ENCODE measurements at regions not wholly inside any gene's neighbourhood (a gene's known extent, or its start where the extent isn't known, plus 50 kb on each side); places are given as distances from the start of the nearest gene placed in this dataset.

- DNase-seq (no peak), ATAC-seq (ENCODE audit: insufficient read depth, low read depth) (no peak)
- no peak overlapping the region for H3K27ac ChIP-seq (ENCODE audit: low read length)
- no peak overlapping the region for H3K4me2 ChIP-seq (ENCODE audit: insufficient read depth, low read length)
- H2AFZ ChIP-seq (ENCODE audit: low read depth, low read length) = no peak overlapping the region
- no peak for TF ChIP-seq CTCF (IDR thresholded peaks at IDR 0.05; ENCODE audit: borderline replicate concordance, extremely low read depth, low read length, poor library complexity, severe bottlenecking)
- no peak for TF ChIP-seq EZH2 (IDR thresholded peaks at IDR 0.05; ENCODE audit: borderline replicate concordance, low read depth, low read length, severe bottlenecking)
- no peaks in the 10 kb centered on the region for H3K4me1 ChIP-seq (ENCODE audit: insufficient read depth, low read length)
- H3K9ac ChIP-seq (ENCODE audit: low read depth, low read length) = no peak overlapping the region
- no peaks in the 10 kb centered on the region for H4K20me1 ChIP-seq (ENCODE audit: insufficient read depth, low read length)
- peaks cover 33% of the 10 kb centered on the region for H3K27me3 ChIP-seq (ENCODE audit: insufficient read depth, low read length, poor library complexity)
- H3K9me3 ChIP-seq (ENCODE audit: insufficient read depth, low read length, severe bottlenecking) = no peaks in the 10 kb centered on the region
- no peaks in the 10 kb centered on the region for H3K36me3 ChIP-seq (ENCODE audit: insufficient read depth, low read length)
- no peak overlapping the region for H3K4me3 ChIP-seq (ENCODE audit: low read depth in 1 of 2, low read length in 2 of 2)
- H3K79me2 ChIP-seq (ENCODE audit: insufficient read depth, low read length) = no peaks in the 10 kb centered on the region
Observed at GRCh38 chr1:34645919-34646318, 108.9 kb upstream of the GJB5 start.

DNA sequence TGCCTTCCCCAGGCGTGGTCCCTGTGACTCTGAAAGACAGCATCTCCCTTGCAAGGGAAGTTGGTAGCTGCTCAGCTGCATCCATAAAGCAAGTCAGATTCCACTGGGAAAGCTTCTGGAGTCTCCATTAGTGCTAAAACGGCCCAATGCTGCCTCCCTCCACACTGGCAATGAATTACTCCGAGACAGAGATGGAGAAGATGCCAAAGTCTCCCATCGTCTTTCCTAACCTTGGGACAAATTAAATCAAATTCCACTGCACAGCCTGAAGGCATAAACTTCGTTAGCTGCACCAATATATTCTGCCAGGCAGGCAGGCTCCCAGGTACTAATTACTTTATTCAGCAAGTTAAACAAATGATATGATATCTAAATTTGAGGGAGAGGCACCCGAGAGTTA, 106.3 kb upstream of the GJB5 start:
- ATAC-seq (ENCODE audit: insufficient read depth, low read depth) (no peak), DNase-seq (no peak)
- Histone ChIP-seq H3K27ac (ENCODE audit: low read length) (no peak overlapping the region), H3K27me3 (ENCODE audit: insufficient read depth, low read length, poor library complexity) (peaks cover 32% of the 10 kb centered on the region), H3K4me2 (ENCODE audit: insufficient read depth, low read length) (no peak overlapping the region), H3K9ac (ENCODE audit: low read depth, low read length) (no peak overlapping the region), H3K79me2 (ENCODE audit: insufficient read depth, low read length) (no peaks in the 10 kb centered on the region), H3K9me3 (ENCODE audit: insufficient read depth, low read length, severe bottlenecking) (no peaks in the 10 kb centered on the region), H2AFZ (ENCODE audit: low read depth, low read length) (no peak overlapping the region), H3K4me3 (ENCODE audit: low read depth in 1 of 2, low read length in 2 of 2) (no peak overlapping the region), H4K20me1 (ENCODE audit: insufficient read depth, low read length) (no peaks in the 10 kb centered on the region), H3K4me1 (ENCODE audit: insufficient read depth, low read length) (no peaks in the 10 kb centered on the region), H3K36me3 (ENCODE audit: insufficient read depth, low read length) (no peaks in the 10 kb centered on the region)
- no peak for TF ChIP-seq CTCF (IDR thresholded peaks at IDR 0.05; ENCODE audit: borderline replicate concordance, extremely low read depth, low read length, poor library complexity, severe bottlenecking)
- TF ChIP-seq EZH2 (IDR thresholded peaks at IDR 0.05; ENCODE audit: borderline replicate concordance, low read depth, low read length, severe bottlenecking) = no peak

DNA sequence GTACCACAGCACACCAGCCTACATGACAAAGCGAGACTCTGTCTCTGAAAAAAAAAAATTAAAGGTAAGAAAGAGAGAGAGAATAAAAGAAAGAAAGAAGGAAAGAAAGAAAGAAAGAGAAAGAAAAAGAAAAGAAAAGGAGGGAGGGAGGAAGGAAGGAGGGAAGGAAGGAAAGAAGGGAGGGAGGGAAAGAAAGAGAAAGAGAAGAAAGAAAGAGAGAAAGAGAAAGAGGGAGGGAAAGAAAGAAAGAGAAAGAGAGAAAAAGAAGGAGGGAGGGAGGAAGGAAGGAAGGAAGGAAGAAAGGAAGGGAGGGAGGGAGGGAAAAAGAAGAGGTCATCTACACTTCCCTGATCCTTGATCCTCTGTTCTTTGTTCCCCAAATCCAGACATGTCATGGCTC, 104.8 kb upstream of the GJB5 start:
- Histone ChIP-seq H3K4me1 (ENCODE audit: insufficient read depth, low read length) (no peaks in the 10 kb centered on the region), H3K9me3 (ENCODE audit: insufficient read depth, low read length, severe bottlenecking) (no peaks in the 10 kb centered on the region), H3K36me3 (ENCODE audit: insufficient read depth, low read length) (no peaks in the 10 kb centered on the region), H4K20me1 (ENCODE audit: insufficient read depth, low read length) (no peaks in the 10 kb centered on the region), H3K79me2 (ENCODE audit: insufficient read depth, low read length) (no peaks in the 10 kb centered on the region), H3K4me3 (ENCODE audit: low read depth in 1 of 2, low read length in 2 of 2) (no peak overlapping the region), H3K4me2 (ENCODE audit: insufficient read depth, low read length) (no peak overlapping the region), H2AFZ (ENCODE audit: low read depth, low read length) (no peak overlapping the region), H3K9ac (ENCODE audit: low read depth, low read length) (no peak overlapping the region), H3K27me3 (ENCODE audit: insufficient read depth, low read length, poor library complexity) (peaks cover 24% of the 10 kb centered on the region), H3K27ac (ENCODE audit: low read length) (no peak overlapping the region)
- DNase-seq (no peak), ATAC-seq (ENCODE audit: insufficient read depth, low read depth) (no peak)
- TF ChIP-seq EZH2 (IDR thresholded peaks at IDR 0.05; ENCODE audit: borderline replicate concordance, low read depth, low read length, severe bottlenecking) (no peak), CTCF (IDR thresholded peaks at IDR 0.05; ENCODE audit: borderline replicate concordance, extremely low read depth, low read length, poor library complexity, severe bottlenecking) (no peak)

- Histone ChIP-seq H3K9ac (ENCODE audit: low read depth, low read length) (no peak overlapping the region), H3K4me1 (ENCODE audit: insufficient read depth, low read length) (no peaks in the 10 kb centered on the region), H4K20me1 (ENCODE audit: insufficient read depth, low read length) (no peaks in the 10 kb centered on the region), H3K9me3 (ENCODE audit: insufficient read depth, low read length, severe bottlenecking) (no peaks in the 10 kb centered on the region), H3K4me2 (ENCODE audit: insufficient read depth, low read length) (no peak overlapping the region), H3K36me3 (ENCODE audit: insufficient read depth, low read length) (no peaks in the 10 kb centered on the region), H3K27ac (ENCODE audit: low read length) (no peak overlapping the region), H2AFZ (ENCODE audit: low read depth, low read length) (no peak overlapping the region), H3K4me3 (ENCODE audit: low read depth in 1 of 2, low read length in 2 of 2) (no peak overlapping the region), H3K27me3 (ENCODE audit: insufficient read depth, low read length, poor library complexity) (peaks cover 24% of the 10 kb centered on the region), H3K79me2 (ENCODE audit: insufficient read depth, low read length) (no peaks in the 10 kb centered on the region)
- TF ChIP-seq CTCF (IDR thresholded peaks at IDR 0.05; ENCODE audit: borderline replicate concordance, extremely low read depth, low read length, poor library complexity, severe bottlenecking) (no peak), EZH2 (IDR thresholded peaks at IDR 0.05; ENCODE audit: borderline replicate concordance, low read depth, low read length, severe bottlenecking) (no peak)
- DNase-seq = no peak
- no peak for ATAC-seq (ENCODE audit: insufficient read depth, low read depth)
Observed at GRCh38 chr1:34650800-34651199, 104.0 kb upstream of the GJB5 start.

Data from DND-41 (cell line).